Thyroid gland (tissue), 4 donors: ENCODE measurements at regions not wholly inside any gene's neighbourhood (a gene's known extent, or its start where the extent isn't known, plus 50 kb on each side); places are given as distances from the start of the nearest gene placed in this dataset.

ENCODE experiments used
- POLR2A ChIP-seq, 2 donors: fragments of 450-650 bp; IDR thresholded peaks; one replicate each; pipeline ENCODE4 v1.6.1; 2017; ENCODE audit warnings: antibody characterized with exemption in 2 of 2, mild to moderate bottlenecking in 2 of 2, moderate library complexity in 1 of 2
- TF ChIP-seq, protein P1 (sequence below), 6 experiments: fragments of 200-600 bp in 3 of 6; fragments of 450-650 bp in 3 of 6; sonication (generic) in 3 of 6; IDR thresholded peaks; one replicate each; pipeline ENCODE4 v1.5.1; 2016 to 2019; ENCODE audit warnings: antibody characterized with exemption in 6 of 6, mild to moderate bottlenecking in 2 of 6, inconsistent platforms in 1 of 6, moderate library complexity in 1 of 6

DNA sequence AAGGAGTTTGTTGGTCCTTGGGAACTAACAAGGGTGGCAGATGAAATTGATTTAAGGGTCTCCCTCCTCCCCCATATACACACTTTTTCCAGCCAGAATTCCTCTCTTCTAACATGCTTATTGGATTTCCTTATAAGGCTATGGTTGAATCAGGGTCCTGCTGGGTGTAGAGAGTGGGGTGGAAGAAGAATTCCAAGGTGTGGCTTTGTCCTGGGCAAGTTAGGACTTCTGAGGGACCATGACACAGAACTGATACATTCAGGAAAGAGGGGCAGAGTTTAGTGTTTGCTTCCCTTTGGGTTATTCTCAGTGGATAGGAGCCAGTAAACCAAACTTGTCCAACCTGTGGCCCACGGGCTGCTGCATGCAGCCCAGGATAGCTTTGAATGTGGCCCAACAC lies 116.5 kb downstream of the SNX18 start:
- TF ChIP-seq, protein P1, sequence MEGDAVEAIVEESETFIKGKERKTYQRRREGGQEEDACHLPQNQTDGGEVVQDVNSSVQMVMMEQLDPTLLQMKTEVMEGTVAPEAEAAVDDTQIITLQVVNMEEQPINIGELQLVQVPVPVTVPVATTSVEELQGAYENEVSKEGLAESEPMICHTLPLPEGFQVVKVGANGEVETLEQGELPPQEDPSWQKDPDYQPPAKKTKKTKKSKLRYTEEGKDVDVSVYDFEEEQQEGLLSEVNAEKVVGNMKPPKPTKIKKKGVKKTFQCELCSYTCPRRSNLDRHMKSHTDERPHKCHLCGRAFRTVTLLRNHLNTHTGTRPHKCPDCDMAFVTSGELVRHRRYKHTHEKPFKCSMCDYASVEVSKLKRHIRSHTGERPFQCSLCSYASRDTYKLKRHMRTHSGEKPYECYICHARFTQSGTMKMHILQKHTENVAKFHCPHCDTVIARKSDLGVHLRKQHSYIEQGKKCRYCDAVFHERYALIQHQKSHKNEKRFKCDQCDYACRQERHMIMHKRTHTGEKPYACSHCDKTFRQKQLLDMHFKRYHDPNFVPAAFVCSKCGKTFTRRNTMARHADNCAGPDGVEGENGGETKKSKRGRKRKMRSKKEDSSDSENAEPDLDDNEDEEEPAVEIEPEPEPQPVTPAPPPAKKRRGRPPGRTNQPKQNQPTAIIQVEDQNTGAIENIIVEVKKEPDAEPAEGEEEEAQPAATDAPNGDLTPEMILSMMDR (IDR thresholded peaks at IDR 0.05): no peak
- no peak for TF ChIP-seq POLR2A (IDR thresholded peaks at IDR 0.05)
